H9 (cell line): ENCODE measurements at regions not wholly inside any gene's neighbourhood (a gene's known extent, or its start where the extent isn't known, plus 50 kb on each side); places are given as distances from the start of the nearest gene placed in this dataset.
A peak's percentile ranks its signal among the peaks of the same experiment; 100 is the strongest.

ENCODE experiments used
- DNase-seq: peaks from one replicate; pipeline ENCODE4 v3.0.0-alpha.2; 2017
- H2AFZ ChIP-seq: one replicate; pipeline ENCODE4 v1.6.1; 2013; ENCODE audit warnings: mild to moderate bottlenecking, low read length, control low read depth, moderate library complexity
- H2AK5ac ChIP-seq: 2 replicates; pipeline ENCODE4 v1.6.1; 2013; ENCODE audit warnings: low read length, control low read depth, mixed read lengths; ENCODE audit not compliant: insufficient read length
- H2BK120ac ChIP-seq: one replicate; pipeline ENCODE4 v1.6.1; 2013; ENCODE audit warnings: low read depth, mild to moderate bottlenecking, low read length, control low read depth, inconsistent platforms; ENCODE audit not compliant: poor library complexity, severe bottlenecking
- H2BK12ac ChIP-seq: 2 replicates; pipeline ENCODE4 v1.6.1; 2013; ENCODE audit warnings: low read length, control low read depth, mixed read lengths, low read depth; ENCODE audit not compliant: insufficient read length
- H2BK15ac ChIP-seq: 2 replicates; pipeline ENCODE4 v1.6.1; 2013; ENCODE audit warnings: low read depth, low read length, control low read depth
- H2BK20ac ChIP-seq: one replicate; pipeline ENCODE4 v1.6.1; 2013; ENCODE audit warnings: low read depth, mild to moderate bottlenecking, low read length, control low read depth, inconsistent platforms; ENCODE audit not compliant: poor library complexity, severe bottlenecking
- H2BK5ac ChIP-seq: 2 replicates; pipeline ENCODE4 v1.6.1; 2013; ENCODE audit warnings: low read length, control low read depth, mixed read lengths; ENCODE audit not compliant: insufficient read length
- H3K14ac ChIP-seq: 2 replicates; pipeline ENCODE4 v1.6.1; 2013; ENCODE audit warnings: low read length, control low read depth; ENCODE audit not compliant: insufficient read depth
- H3K18ac ChIP-seq: 2 replicates; pipeline ENCODE4 v1.6.1; 2013; ENCODE audit warnings: low read depth, mild to moderate bottlenecking, mixed read lengths, low read length, control low read depth; ENCODE audit not compliant: insufficient read length
- H3K23ac ChIP-seq: 2 replicates; pipeline ENCODE4 v1.6.1; 2013; ENCODE audit warnings: low read length, control low read depth, mixed read lengths, low read depth; ENCODE audit not compliant: insufficient read length
- H3K23me2 ChIP-seq: 2 replicates; pipeline ENCODE4 v1.6.1; 2013; ENCODE audit warnings: low read depth, mild to moderate bottlenecking, mixed read lengths, low read length, control low read depth; ENCODE audit not compliant: insufficient read length, poor library complexity, severe bottlenecking
- H3K27ac ChIP-seq: 2 replicates; pipeline ENCODE4 v1.5.1; 2013; ENCODE audit warnings: low read length, control low read depth, mixed read lengths, low read depth; ENCODE audit not compliant: insufficient read length
- H3K27me3 ChIP-seq: 2 replicates; pipeline ENCODE4 v1.6.1; 2013; ENCODE audit warnings: low read length, control low read depth, inconsistent platforms; ENCODE audit not compliant: insufficient read depth
- H3K4ac ChIP-seq: 2 replicates; pipeline ENCODE4 v1.6.1; 2013; ENCODE audit warnings: low read depth, mild to moderate bottlenecking, control low read depth, inconsistent platforms, low read length, moderate library complexity
- H3K4me1 ChIP-seq: 2 replicates; pipeline ENCODE4 v1.6.1; 2013; ENCODE audit warnings: low read length, control low read depth, inconsistent platforms; ENCODE audit not compliant: insufficient read depth
- H3K4me2 ChIP-seq: 2 replicates; pipeline ENCODE4 v1.6.1; 2013; ENCODE audit warnings: low read length, control low read depth, mixed read lengths; ENCODE audit not compliant: insufficient read length, insufficient read depth
- H3K56ac ChIP-seq: 2 replicates; pipeline ENCODE4 v1.6.1; 2013; ENCODE audit warnings: low read depth, mild to moderate bottlenecking, mixed read lengths, low read length, control low read depth; ENCODE audit not compliant: insufficient read length
- H3K79me1 ChIP-seq: 2 replicates; pipeline ENCODE4 v1.6.1; 2013; ENCODE audit warnings: low read depth, mild to moderate bottlenecking, moderate library complexity, low read length, control low read depth, inconsistent platforms; ENCODE audit not compliant: insufficient read depth, poor library complexity, severe bottlenecking
- H3K79me2 ChIP-seq: 2 replicates; pipeline ENCODE4 v1.6.1; 2013; ENCODE audit warnings: low read length, control low read depth, inconsistent platforms; ENCODE audit not compliant: insufficient read depth
- H3K9ac ChIP-seq: 2 replicates; pipeline ENCODE4 v1.6.1; 2013; ENCODE audit warnings: low read length, control low read depth, mixed read lengths; ENCODE audit not compliant: insufficient read length; ENCODE audit errors: extremely low read depth
- H3K9me3 ChIP-seq: one replicate; pipeline ENCODE4 v1.6.1; 2013; ENCODE audit warnings: low read depth, low read length, inconsistent platforms; ENCODE audit not compliant: control insufficient read depth
- H3T11ph ChIP-seq: one replicate; pipeline ENCODE4 v1.6.1; 2013; ENCODE audit warnings: mild to moderate bottlenecking, low read length, control low read depth, inconsistent platforms
- H4K20me1 ChIP-seq: one replicate; pipeline ENCODE4 v1.6.1; 2013; ENCODE audit not compliant: control insufficient read depth, insufficient read length, insufficient read depth
- H4K5ac ChIP-seq: 2 replicates; pipeline ENCODE4 v1.6.1; 2013; ENCODE audit warnings: low read depth, mild to moderate bottlenecking, mixed read lengths, low read length, control low read depth; ENCODE audit not compliant: insufficient read length
- H4K8ac ChIP-seq: replicated peaks from 2 replicates; pipeline ENCODE4 v1.6.1; 2013; ENCODE audit warnings: low read length, control low read depth, mixed read lengths, low read depth; ENCODE audit not compliant: insufficient read length
- H4K91ac ChIP-seq: 2 replicates; pipeline ENCODE4 v1.6.1; 2013; ENCODE audit warnings: low read depth, mild to moderate bottlenecking, moderate library complexity, mixed read lengths, low read length, control low read depth; ENCODE audit not compliant: insufficient read length
- H3K27ac Mint-ChIP-seq, 3 experiments: 2 replicates in 2 of 3; 3 replicates in 1 of 3; pipeline ENCODE4 v1.8.0; 2020 to 2021; ENCODE audit warnings: mixed read lengths in 3 of 3, mild to moderate bottlenecking in 1 of 3, moderate library complexity in 1 of 3
- H3K27me3 Mint-ChIP-seq: 2 replicates; pipeline ENCODE4 v1.8.0; 2021; ENCODE audit warnings: low read depth, mild to moderate bottlenecking, moderate library complexity, mixed read lengths
- H3K36me3 Mint-ChIP-seq, 3 experiments: 2 replicates in 2 of 3; 3 replicates in 1 of 3; pipeline ENCODE4 v1.8.0; 2020 to 2021; ENCODE audit warnings: low read depth in 3 of 3, mixed read lengths in 3 of 3; ENCODE audit not compliant: insufficient read depth in 1 of 3
- H3K4me1 Mint-ChIP-seq, 2 experiments: 2 replicates each; pipeline ENCODE4 v1.8.0; 2020; ENCODE audit warnings: mixed read lengths in 2 of 2
- H3K4me3 Mint-ChIP-seq, 2 experiments: 2 replicates in 1 of 2; 3 replicates in 1 of 2; pipeline ENCODE4 v1.8.0; 2020 to 2021; ENCODE audit warnings: mild to moderate bottlenecking in 2 of 2, mixed read lengths in 2 of 2, moderate library complexity in 1 of 2
- H3K9me3 Mint-ChIP-seq, 2 experiments: 2 replicates in 1 of 2; 3 replicates in 1 of 2; pipeline ENCODE4 v1.8.0; 2020; ENCODE audit warnings: mild to moderate bottlenecking in 2 of 2, mixed read lengths in 2 of 2, moderate library complexity in 1 of 2
- WGBS: extraction: QIAGEN DNeasy Blood & Tissue Kit; methylation state at CpG from one replicate; pipeline ENCODE4 v1.1.7; 2013; ENCODE audit warnings: missing lambda C conversion rate, low lambda C conversion rate, mixed read lengths; ENCODE audit not compliant: insufficient read length; ENCODE audit errors: extremely low coverage; 5-methylcytosine and 5-hydroxymethylcytosine counted together
- TF ChIP-seq, protein P1 (sequence below): fragments of 200-600 bp; sonication (generic); conservative IDR thresholded peaks from 3 replicates; pipeline ENCODE4 v1.8.0; 2021; ENCODE audit warnings: antibody characterized with exemption, mild to moderate bottlenecking

DNA sequence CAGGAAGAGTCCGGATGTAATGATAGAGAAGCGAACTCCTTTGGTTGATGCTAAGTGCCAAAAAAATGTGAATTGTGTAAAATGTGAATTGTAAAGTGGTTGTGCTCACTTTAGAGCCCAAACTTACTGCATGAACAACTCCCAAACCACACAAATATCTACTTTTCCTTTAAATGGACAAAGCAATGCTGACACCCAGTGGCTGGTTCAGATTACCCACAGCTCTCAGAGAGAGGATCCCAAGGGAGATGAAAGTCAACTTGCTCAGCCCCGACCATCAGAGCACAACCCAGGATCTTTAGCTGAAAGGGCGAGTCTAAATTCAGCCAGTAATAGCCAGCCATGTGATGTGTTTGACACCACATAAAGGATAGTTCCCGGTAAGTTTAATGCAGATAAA is 133.7 kb downstream of the NMUR2 start:
- Mint-ChIP-seq H3K4me3 (no peak overlapping the region), H3K27me3 (peaks cover 29% of the 10 kb centered on the region), H3K27ac (peak overlapping the region in 1 of 3 experiments; percentile 21; a peak in 1 of 7 replicates), H3K9me3 (peaks cover 0 to 4% of the 10 kb centered on the region in 2 experiments; a peak in 3 of 5 replicates), H3K4me1 (peaks cover 2 to 4% of the 10 kb centered on the region in 2 experiments; a peak in 2 of 4 replicates), H3K36me3 (peaks cover 0 to 2% (median 0%) of the 10 kb centered on the region in 3 experiments; a peak in 1 of 7 replicates)
- H3K18ac ChIP-seq: no peak overlapping the region
- H2BK5ac ChIP-seq: no peak overlapping the region
- TF ChIP-seq, protein P1, sequence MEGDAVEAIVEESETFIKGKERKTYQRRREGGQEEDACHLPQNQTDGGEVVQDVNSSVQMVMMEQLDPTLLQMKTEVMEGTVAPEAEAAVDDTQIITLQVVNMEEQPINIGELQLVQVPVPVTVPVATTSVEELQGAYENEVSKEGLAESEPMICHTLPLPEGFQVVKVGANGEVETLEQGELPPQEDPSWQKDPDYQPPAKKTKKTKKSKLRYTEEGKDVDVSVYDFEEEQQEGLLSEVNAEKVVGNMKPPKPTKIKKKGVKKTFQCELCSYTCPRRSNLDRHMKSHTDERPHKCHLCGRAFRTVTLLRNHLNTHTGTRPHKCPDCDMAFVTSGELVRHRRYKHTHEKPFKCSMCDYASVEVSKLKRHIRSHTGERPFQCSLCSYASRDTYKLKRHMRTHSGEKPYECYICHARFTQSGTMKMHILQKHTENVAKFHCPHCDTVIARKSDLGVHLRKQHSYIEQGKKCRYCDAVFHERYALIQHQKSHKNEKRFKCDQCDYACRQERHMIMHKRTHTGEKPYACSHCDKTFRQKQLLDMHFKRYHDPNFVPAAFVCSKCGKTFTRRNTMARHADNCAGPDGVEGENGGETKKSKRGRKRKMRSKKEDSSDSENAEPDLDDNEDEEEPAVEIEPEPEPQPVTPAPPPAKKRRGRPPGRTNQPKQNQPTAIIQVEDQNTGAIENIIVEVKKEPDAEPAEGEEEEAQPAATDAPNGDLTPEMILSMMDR: peak; percentile 74
- H3K56ac ChIP-seq: no peak overlapping the region
- no peak overlapping the region for H2BK120ac ChIP-seq
- no peak overlapping the region for H4K91ac ChIP-seq
- no peak overlapping the region for H3K9ac ChIP-seq
- no peak overlapping the region for H3K27ac ChIP-seq
- no peak overlapping the region for H3K4ac ChIP-seq
- peak; percentile 34 for DNase-seq
- H4K20me1 ChIP-seq: no peaks in the 10 kb centered on the region
- H3K27me3 ChIP-seq: no peaks in the 10 kb centered on the region
- no peak overlapping the region for H3T11ph ChIP-seq
- no peak overlapping the region for H3K23ac ChIP-seq
- WGBS: no CpG with 5 or more reads among the region's 5 CpGs
- no peak overlapping the region for H2BK12ac ChIP-seq
- H3K14ac ChIP-seq: no peak overlapping the region
- H3K9me3 ChIP-seq: no peaks in the 10 kb centered on the region
- H4K8ac ChIP-seq: no peak overlapping the region
- H2AK5ac ChIP-seq: no peak overlapping the region
- no peak overlapping the region for H3K4me2 ChIP-seq
- H3K79me2 ChIP-seq: no peaks in the 10 kb centered on the region
- no peak overlapping the region for H2BK15ac ChIP-seq
- no peaks in the 10 kb centered on the region for H3K23me2 ChIP-seq
- no peak overlapping the region for H4K5ac ChIP-seq
- no peak overlapping the region for H2AFZ ChIP-seq
- no peaks in the 10 kb centered on the region for H3K4me1 ChIP-seq
- H2BK20ac ChIP-seq: no peak overlapping the region
- no peaks in the 10 kb centered on the region for H3K79me1 ChIP-seq
